MM.1S (cell line): ENCODE measurements at regions not wholly inside any gene's neighbourhood (a gene's known extent, or its start where the extent isn't known, plus 50 kb on each side); places are given as distances from the start of the nearest gene placed in this dataset.
"Not testable (repeated sequence)": the region's sequence is repeated elsewhere in the genome, so short reads cannot be mapped to it uniquely, and the experiment has no call there.

Source experiments
- DNase-seq: peaks from one replicate; pipeline ENCODE4 v3.0.0-alpha.2; 2015
- H2AFZ ChIP-seq: fragments of 300-600 bp; sonication (generic); 2 replicates; pipeline ENCODE4 v1.6.0; 2016; ENCODE audit warnings: antibody characterized with exemption, low read length
- H3F3A ChIP-seq: fragments of 300-600 bp; sonication (generic); 2 replicates; pipeline ENCODE4 v1.6.1; 2016; ENCODE audit warnings: mild to moderate bottlenecking, antibody characterized with exemption, low read length, moderate library complexity, mixed read lengths; ENCODE audit not compliant: insufficient read depth
- H3K27ac ChIP-seq: fragments of 300-600 bp; sonication (generic); 2 replicates; pipeline ENCODE4 v1.5.1; 2016; ENCODE audit warnings: mild to moderate bottlenecking, low read length
- H3K27me3 ChIP-seq: fragments of 300-600 bp; sonication (generic); replicated peaks from 2 replicates; pipeline ENCODE4 v1.6.0; 2016; ENCODE audit warnings: low read length; ENCODE audit not compliant: insufficient read depth
- H3K36me3 ChIP-seq: fragments of 300-600 bp; sonication (generic); replicated peaks from 2 replicates; pipeline ENCODE4 v1.6.1; 2016; ENCODE audit warnings: mild to moderate bottlenecking, low read length, mixed read lengths; ENCODE audit not compliant: insufficient read depth
- H3K4me1 ChIP-seq: fragments of 300-600 bp; sonication (generic); 2 replicates; pipeline ENCODE4 v1.6.1; 2016; ENCODE audit warnings: low read length, mixed read lengths
- H3K4me2 ChIP-seq: fragments of 300-600 bp; sonication (generic); 2 replicates; pipeline ENCODE4 v1.6.0; 2016; ENCODE audit warnings: low read depth, low read length
- H3K4me3 ChIP-seq: fragments of 300-600 bp; sonication (generic); 2 replicates; pipeline ENCODE4 v1.5.1; 2016; ENCODE audit warnings: low read length, mixed read lengths
- H3K79me2 ChIP-seq: fragments of 300-600 bp; sonication (generic); 2 replicates; pipeline ENCODE4 v1.6.1; 2016; ENCODE audit warnings: mixed run types, low read length, mixed read lengths
- H3K9ac ChIP-seq: fragments of 300-600 bp; sonication (generic); 2 replicates; pipeline ENCODE4 v1.6.1; 2016; ENCODE audit warnings: low read length, mixed read lengths
- H3K9me2 ChIP-seq: fragments of 300-600 bp; sonication (generic); replicated peaks from 2 replicates; pipeline ENCODE4 v1.6.1; 2016; ENCODE audit warnings: mild to moderate bottlenecking, low read length, mixed read lengths; ENCODE audit not compliant: insufficient read depth
- H3K9me3 ChIP-seq: fragments of 300-600 bp; sonication (generic); replicated peaks from 2 replicates; pipeline ENCODE4 v1.6.1; 2016; ENCODE audit warnings: mild to moderate bottlenecking, low read length, mixed read lengths; ENCODE audit not compliant: insufficient read depth
- H4K20me1 ChIP-seq: fragments of 300-600 bp; sonication (generic); 2 replicates; pipeline ENCODE4 v1.6.1; 2016; ENCODE audit warnings: mild to moderate bottlenecking, low read length, moderate library complexity, mixed read lengths; ENCODE audit not compliant: insufficient read depth
- CTCF ChIP-seq: fragments of 300-600 bp; sonication (generic); IDR thresholded peaks from 2 replicates; pipeline ENCODE4 v1.5.1; 2016; ENCODE audit warnings: antibody characterized with exemption, low read length, mixed read lengths
- EZH2 ChIP-seq: fragments of 300-600 bp; sonication (generic); optimal IDR thresholded peaks from 2 replicates; pipeline ENCODE3; 2017; ENCODE audit warnings: low read depth, mild to moderate bottlenecking, antibody characterized with exemption, low read length, mixed read lengths
- EZH2phosphoT487 ChIP-seq: fragments of 300-600 bp; sonication (generic); IDR thresholded peaks from 2 replicates; pipeline ENCODE4 v1.6.1; 2018; ENCODE audit warnings: antibody characterized with exemption, low read length

- H3F3A ChIP-seq: no peaks in the 10 kb centered on the region
- no peaks in the 10 kb centered on the region for H3K27me3 ChIP-seq
- no peaks in the 10 kb centered on the region for H3K9me2 ChIP-seq
- DNase-seq: no peak
- no peaks in the 10 kb centered on the region for H4K20me1 ChIP-seq
- H3K36me3 ChIP-seq: no peaks in the 10 kb centered on the region
- no peak overlapping the region for H2AFZ ChIP-seq
- no peak overlapping the region for H3K27ac ChIP-seq
- H3K79me2 ChIP-seq: no peaks in the 10 kb centered on the region
- no peak overlapping the region for H3K9ac ChIP-seq
- no peaks in the 10 kb centered on the region for H3K4me1 ChIP-seq
- H3K4me2 ChIP-seq: no peak overlapping the region
- no peaks in the 10 kb centered on the region for H3K9me3 ChIP-seq
- TF ChIP-seq EZH2phosphoT487 (no peak), CTCF (no peak), EZH2 (no peak)
- no peak overlapping the region for H3K4me3 ChIP-seq
Observed at GRCh38 chr4:158970812-158971211, 132.1 kb upstream of the RAPGEF2 start.

GRCh38 chr4:158974438-158974837 lies 128.4 kb upstream of the RAPGEF2 start:
- H3K9me3 ChIP-seq, H3K27me3 ChIP-seq, DNase-seq, H3K4me3 ChIP-seq, H3K79me2 ChIP-seq, H3K9me2 ChIP-seq, H3K36me3 ChIP-seq, H4K20me1 ChIP-seq, H3K4me1 ChIP-seq, H2AFZ ChIP-seq, H3F3A ChIP-seq, H3K9ac ChIP-seq, H3K4me2 ChIP-seq, H3K27ac ChIP-seq: not testable (repeated sequence)

GRCh38 chr4:158980711-158981110 lies 122.2 kb upstream of the RAPGEF2 start:
- H3K36me3 ChIP-seq, H3K9me2 ChIP-seq, H3K9me3 ChIP-seq, DNase-seq, H3K4me2 ChIP-seq, H3K27ac ChIP-seq, H3K27me3 ChIP-seq, H3F3A ChIP-seq, H3K4me3 ChIP-seq, H3K9ac ChIP-seq, H2AFZ ChIP-seq, H3K4me1 ChIP-seq, H3K79me2 ChIP-seq, H4K20me1 ChIP-seq: not testable (repeated sequence)

GRCh38 chr4:158991534-158992155 lies 111.2 kb upstream of the RAPGEF2 start:
- Histone ChIP-seq H3K4me2 (no peak overlapping the region), H3K9ac (no peak overlapping the region), H3F3A (no peaks in the 10 kb centered on the region), H3K4me3 (no peak overlapping the region), H3K27me3 (no peaks in the 10 kb centered on the region), H3K9me3 (no peaks in the 10 kb centered on the region), H3K4me1 (0 out of 2 replicates have a peak, but pooled peaks cover 3% of the 10 kb centered on the region), H3K9me2 (no peaks in the 10 kb centered on the region), H2AFZ (no peak overlapping the region), H3K27ac (no peak overlapping the region), H4K20me1 (no peaks in the 10 kb centered on the region), H3K36me3 (no peaks in the 10 kb centered on the region), H3K79me2 (no peaks in the 10 kb centered on the region)
- no peak for DNase-seq
- TF ChIP-seq EZH2: no peak
- TF ChIP-seq EZH2phosphoT487: no peak
- no peak for TF ChIP-seq CTCF
